Pancreas (tissue), 10 donors: ENCODE measurements at regions not wholly inside any gene's neighbourhood (a gene's known extent, or its start where the extent isn't known, plus 50 kb on each side); places are given as distances from the start of the nearest gene placed in this dataset.
A peak's percentile ranks its signal among the peaks of the same experiment; 100 is the strongest.

Source experiments
- ATAC-seq, 4 donors: fragments of 200-7000 bp; cut with Tn5 transposase; one replicate each; pipeline versions ENCODE4 v1.8.0 to v1.9.1; 2020; ENCODE audit warnings: mild to moderate bottlenecking in 4 of 4, moderate library complexity in 4 of 4
- DNase-seq, 6 donors: peaks; one replicate each; pipeline ENCODE4 v3.0.0-alpha.2; 2020
- FAIRE-seq: peaks from 2 replicates; lab custom pipeline; 2012; peaks lifted over from hg19 to GRCh38; lab: Jason Lieb, UNC
- H3K27ac ChIP-seq, 4 donors: fragments of 200-600 bp; sonication (generic); 1 replicate in 3 of 4; 2 replicates in 1 of 4; pipeline versions ENCODE4 v1.5.0 to v1.8.0; 2020
- H3K27me3 ChIP-seq, 4 donors: fragments of 200-600 bp; one replicate each; pipeline ENCODE4 v1.8.0; 2021
- H3K36me3 ChIP-seq, 3 donors: fragments of 200-600 bp; sonication (generic) in 1 of 3; one replicate each; pipeline versions ENCODE4 v1.5.0 to v1.8.0; 2020 to 2021
- H3K4me1 ChIP-seq, 3 donors: fragments of 200-600 bp; one replicate each; pipeline ENCODE4 v1.8.0; 2021
- H3K4me3 ChIP-seq, 4 donors: fragments of 200-600 bp; sonication (generic) in 2 of 4; one replicate each; pipeline versions ENCODE4 v1.5.0 to v1.8.0; 2020 to 2021
- H3K9me3 ChIP-seq, 4 donors: fragments of 200-600 bp; one replicate each; pipeline ENCODE4 v1.8.0; 2021
- CTCF ChIP-seq, 4 donors: fragments of 200-600 bp; sonication (generic) in 3 of 4; IDR thresholded peaks; one replicate each; pipeline versions ENCODE4 v1.5.0 to v1.8.0; 2021; ENCODE audit warnings: antibody characterized with exemption in 4 of 4
- WGBS, 2 donors: extraction: QIAGEN DNeasy Blood & Tissue Kit; methylation state at CpG; one replicate each; pipeline ENCODE4 v1.1.7; 2013; 5-methylcytosine and 5-hydroxymethylcytosine counted together
- intact Hi-C, 3 donors: fragments of 100-400 bp; cut with DNase I; formaldehyde crosslinking; loops; one replicate each; pipeline versions ENCODE4 v1.11.1 to v1.14.2; 2022
- donor health status: healthy with polysubstance abuse.
- donor health status: DM: no; HTN: no; CAD: no; lungs with moderate emphysema.
- donor health status: DM: no; HTN: no; CAD: no.
- donor health status: control.
- donor health status: control.
- donor health status: Bipolar disorder and iron deficiency.
- donor health status: DM: yes; HTN: yes; CAD: no.
- donor health status: DM: no; HTN: no; CAD: no.
- donor health status: DM: no; HTN: no; CAD: no.
- donor health status: DM: yes; HTN: yes; CAD: no.

GRCh38 chr2:77602771-77603170 is 80.6 kb upstream of the LRRTM4 start:
- no peaks in the 10 kb centered on the region for H3K4me1 ChIP-seq
- intact Hi-C loops, result no loop called here
- H3K9me3 ChIP-seq, result no peaks in the 10 kb centered on the region
- no peak overlapping the region for H3K27ac ChIP-seq
- H3K36me3 ChIP-seq, result no peaks in the 10 kb centered on the region
- WGBS, 2 donors, result 34 to 50% methylated on average over 1 of the region's 1 CpG
- ATAC-seq (no peak), DNase-seq (no peak), FAIRE-seq (no peak)
- H3K4me3 ChIP-seq, result no peak overlapping the region
- H3K27me3 ChIP-seq, result no peaks in the 10 kb centered on the region
- TF ChIP-seq CTCF (IDR thresholded peaks at IDR 0.05), result no peak

- FAIRE-seq, result no peak
- Histone ChIP-seq H3K9me3 (no peaks in the 10 kb centered on the region), H3K4me3 (no peak overlapping the region), H3K36me3 (no peaks in the 10 kb centered on the region), H3K27ac (peak overlapping the region in 1 of 4 donors; percentile 57), H3K27me3 (no peaks in the 10 kb centered on the region), H3K4me1 (no peaks in the 10 kb centered on the region)
- ATAC-seq, result peak; percentile 40 to 89 (median 63)
- no peak for TF ChIP-seq CTCF (IDR thresholded peaks at IDR 0.05)
- WGBS, 2 donors, result 30 to 33% methylated on average over 3 of the region's 3 CpGs
- intact Hi-C loops, result no loop called here
- DNase-seq, result peak in 3 of 6 donors; percentile 19 to 41 (median 29)
Observed at GRCh38 chr2:77604953-77605929, 83.1 kb upstream of the LRRTM4 start.

GRCh38 chr2:77608510-77608909 is 86.3 kb upstream of the LRRTM4 start:
- Histone ChIP-seq H3K4me3 (no peak overlapping the region), H3K4me1 (no peaks in the 10 kb centered on the region), H3K9me3 (no peaks in the 10 kb centered on the region), H3K36me3 (no peaks in the 10 kb centered on the region), H3K27ac (no peak overlapping the region), H3K27me3 (no peaks in the 10 kb centered on the region)
- FAIRE-seq (no peak), DNase-seq (no peak), ATAC-seq (no peak)
- no peak for TF ChIP-seq CTCF (IDR thresholded peaks at IDR 0.05)
- intact Hi-C loops, result no loop called here

GRCh38 chr2:77629539-77629938 is 107.4 kb upstream of the LRRTM4 start:
- Histone ChIP-seq H3K27me3 (no peaks in the 10 kb centered on the region), H3K36me3 (no peaks in the 10 kb centered on the region), H3K27ac (no peak overlapping the region), H3K4me3 (no peak overlapping the region), H3K4me1 (peaks cover 0 to 5% (median 0%) of the 10 kb centered on the region in 3 donors), H3K9me3 (no peaks in the 10 kb centered on the region)
- 26% methylated on average over 3 of the region's 3 CpGs for WGBS, 2 donors
- TF ChIP-seq CTCF (IDR thresholded peaks at IDR 0.05), result no peak
- peak in 3 of 4 donors; percentile 35 to 84 (median 73) for ATAC-seq
- intact Hi-C loops, result no loop called here
- DNase-seq, result no peak
- no peak for FAIRE-seq

- intact Hi-C loops, result no loop called here
- no peak for TF ChIP-seq CTCF (IDR thresholded peaks at IDR 0.05)
- H3K4me1 ChIP-seq, result peaks cover 0 to 5% (median 0%) of the 10 kb centered on the region in 3 donors
- H3K9me3 ChIP-seq, result no peaks in the 10 kb centered on the region
- H3K36me3 ChIP-seq, result no peaks in the 10 kb centered on the region
- ATAC-seq, result no peak
- no peaks in the 10 kb centered on the region for H3K27me3 ChIP-seq
- H3K4me3 ChIP-seq, result no peak overlapping the region
- DNase-seq, result no peak
- FAIRE-seq, result no peak
- H3K27ac ChIP-seq, result no peak overlapping the region
Observed at GRCh38 chr2:77631007-77631406, 108.8 kb upstream of the LRRTM4 start.
